ENCODE measurements at regions not wholly inside any gene's neighbourhood (a gene's known extent, or its start where the extent isn't known, plus 50 kb on each side); places are given as distances from the start of the nearest gene placed in this dataset.

GRCh38 chr7:69465262-69465661, 133.0 kb upstream of the AUTS2 start:
- H3K79me1 ChIP-seq (ENCODE audit: low read depth, low read length), result no peaks in the 10 kb centered on the region
- CTCF ChIA-PET (ENCODE audit: partially characterized antibody), result interaction anchor here (0.5 to 0.6 kb wide), 2 partner anchors 27 to 71 kb away, joined by 3 read pairs; no protein-coding TSS in a partner anchor
- no peak overlapping the region for H3K56ac ChIP-seq (replicated peaks; ENCODE audit: insufficient read length, low read depth, low read length)
- no peaks in the 10 kb centered on the region for H3K23me2 ChIP-seq (ENCODE audit: low read depth, low read length)
- H3K27ac ChIP-seq (ENCODE audit: low read depth, low read length), result no peak overlapping the region
- H2BK12ac ChIP-seq (ENCODE audit: low read depth, low read length), result no peak overlapping the region
- H3K14ac ChIP-seq (ENCODE audit: insufficient read length), result no peak overlapping the region
- no peak overlapping the region for H4K5ac ChIP-seq (ENCODE audit: insufficient read length, low read depth, low read length)
- no peak overlapping the region for H3K4me3 ChIP-seq (ENCODE audit: extremely low read depth in 1 of 4, insufficient read depth in 2 of 4, low read depth in 3 of 4, low read length in 4 of 4)
- peaks cover 17 to 22% of the 10 kb centered on the region in 2 experiments for H3K9me3 ChIP-seq (ENCODE audit: insufficient read depth in 2 of 2, low read depth in 1 of 2, low read length in 1 of 2)
- H2AFZ ChIP-seq (ENCODE audit: low read length), result no peak overlapping the region
- H4K20me1 ChIP-seq (replicated peaks in 1 of 2; ENCODE audit: control insufficient read depth in 1 of 2, insufficient read depth in 2 of 2, low read length in 2 of 2), result no peaks in the 10 kb centered on the region
- no peak for FAIRE-seq
- no peaks in the 10 kb centered on the region for H3K27me3 ChIP-seq (replicated peaks in 1 of 4; ENCODE audit: control insufficient read depth in 3 of 4, extremely low read depth in 1 of 4, insufficient read depth in 3 of 4, low read length in 3 of 4)
- no peak overlapping the region for H3K4ac ChIP-seq (replicated peaks; ENCODE audit: insufficient read length, low read depth, low read length)
- H3K79me2 ChIP-seq (ENCODE audit: control insufficient read depth in 1 of 2, insufficient read depth in 2 of 2, low read length in 2 of 2), result no peaks in the 10 kb centered on the region
- H3K18ac ChIP-seq (ENCODE audit: extremely low read depth, low read length), result no peak overlapping the region
- POLR2A ChIA-PET (ENCODE audit: partially characterized antibody), result no interaction called here
- 81% methylated on average over 1 of the region's 1 CpG; no CpG with 5 or more reads in 1 of the 2 experiments for WGBS, 2 experiments (ENCODE audit: extremely low coverage in 1 of 2, insufficient coverage in 1 of 2, insufficient read length in 1 of 2, insufficient replicate concordance in 2 of 2, low coverage in 1 of 2, low lambda C conversion rate in 2 of 2, missing lambda C conversion rate in 1 of 2)
- TF ChIP-seq NRF1 (IDR thresholded peaks at IDR 0.05; ENCODE audit: low read depth, low read length), result no peak
- TF ChIP-seq PHF8 (conservative IDR thresholded peaks at IDR 0.05; ENCODE audit: low read depth, low read length), result no peak
- TF ChIP-seq SRF (IDR thresholded peaks at IDR 0.05; ENCODE audit: low read depth, low read length), result no peak
- no peak for TF ChIP-seq CBX8 (IDR thresholded peaks at IDR 0.05; ENCODE audit: borderline replicate concordance, low read depth, low read length)
- no peak for TF ChIP-seq SP1 (IDR thresholded peaks at IDR 0.05; ENCODE audit: low read depth, low read length)
- no peak for TF ChIP-seq KDM4A (IDR thresholded peaks at IDR 0.05; ENCODE audit: low read depth, low read length, severe bottlenecking)
- no peak for TF ChIP-seq CEBPB (IDR thresholded peaks at IDR 0.05; ENCODE audit: low read depth, low read length)
- no peak for TF ChIP-seq BRCA1 (IDR thresholded peaks at IDR 0.05; ENCODE audit: low read depth, low read length)
- TF ChIP-seq, protein P1, sequence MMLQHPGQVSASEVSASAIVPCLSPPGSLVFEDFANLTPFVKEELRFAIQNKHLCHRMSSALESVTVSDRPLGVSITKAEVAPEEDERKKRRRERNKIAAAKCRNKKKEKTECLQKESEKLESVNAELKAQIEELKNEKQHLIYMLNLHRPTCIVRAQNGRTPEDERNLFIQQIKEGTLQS (IDR thresholded peaks at IDR 0.05; ENCODE audit: insufficient read depth, low read depth, low read length), result no peak
- H3K9ac ChIP-seq (replicated peaks in 1 of 4; ENCODE audit: extremely low read depth in 1 of 4, low read depth in 3 of 4, low read length in 3 of 4), result no peak overlapping the region
- H4K91ac ChIP-seq (replicated peaks; ENCODE audit: insufficient read length, low read length), result no peak overlapping the region
- H3K4me1 ChIP-seq (replicated peaks in 1 of 4; ENCODE audit: control insufficient read depth in 3 of 4, insufficient read depth in 4 of 4, low read length in 3 of 4), result no peaks in the 10 kb centered on the region
- no peak overlapping the region for H2BK15ac ChIP-seq (ENCODE audit: low read length)
- no peak overlapping the region for H2BK120ac ChIP-seq (replicated peaks; ENCODE audit: low read depth, low read length)
- H3K4me2 ChIP-seq (ENCODE audit: insufficient read depth in 1 of 2, low read depth in 2 of 2, low read length in 2 of 2), result no peak overlapping the region
- H3K23ac ChIP-seq (ENCODE audit: insufficient read length), result no peak overlapping the region
- H2BK20ac ChIP-seq (ENCODE audit: low read length), result no peak overlapping the region
- no peaks in the 10 kb centered on the region for H3K36me3 ChIP-seq (ENCODE audit: control insufficient read depth in 2 of 4, insufficient read depth in 4 of 4, low read length in 3 of 4)
- H2BK5ac ChIP-seq (ENCODE audit: low read depth, low read length), result no peak overlapping the region
- no peak for DNase-seq (ENCODE audit: low read depth in 1 of 2, low spot score in 2 of 2)
- no peak overlapping the region for H4K8ac ChIP-seq (ENCODE audit: extremely low read depth, insufficient read depth, low read length)
- H2AK5ac ChIP-seq (ENCODE audit: low read depth, low read length), result no peak overlapping the region

Data from H1 (cell line).